Keratinocyte (primary cell): ENCODE measurements at regions not wholly inside any gene's neighbourhood (a gene's known extent, or its start where the extent isn't known, plus 50 kb on each side); places are given as distances from the start of the nearest gene placed in this dataset.
"Not testable (repeated sequence)": the region's sequence is repeated elsewhere in the genome, so short reads cannot be mapped to it uniquely, and the experiment has no call there.

Experiments
- DNase-seq: peaks from one replicate; pipeline ENCODE4 v3.0.0-alpha.2; 2011; ENCODE audit warnings: low read depth, missing footprints, low spot score
- FAIRE-seq: peaks from 2 replicates; lab custom pipeline; 2011; peaks lifted over from hg19 to GRCh38; lab: Jason Lieb, UNC
- H2AFZ ChIP-seq: 2 replicates; pipeline ENCODE4 v1.6.0; 2012; ENCODE audit warnings: low read length, control low read depth, inconsistent platforms; ENCODE audit not compliant: control insufficient read depth
- H3K27ac ChIP-seq: 2 replicates; pipeline ENCODE4 v1.5.1; 2011; ENCODE audit warnings: low read length; ENCODE audit not compliant: control insufficient read depth, insufficient read depth
- H3K27me3 ChIP-seq: 3 replicates; pipeline ENCODE4 v1.6.0; 2011; ENCODE audit warnings: low read length; ENCODE audit not compliant: control insufficient read depth, insufficient read depth; ENCODE audit errors: extremely low read depth
- H3K36me3 ChIP-seq, 2 experiments: 2 replicates in 1 of 2; 3 replicates in 1 of 2; pipeline ENCODE4 v1.5.1; 2011; ENCODE audit warnings: low read length in 2 of 2, mild to moderate bottlenecking in 1 of 2; ENCODE audit not compliant: control insufficient read depth in 2 of 2, insufficient read depth in 2 of 2; ENCODE audit errors: extremely low read depth in 1 of 2
- H3K4me1 ChIP-seq: 3 replicates; pipeline ENCODE4 v1.5.1; 2011; ENCODE audit warnings: low read length; ENCODE audit not compliant: control insufficient read depth, insufficient read depth; ENCODE audit errors: extremely low read depth
- H3K4me2 ChIP-seq: 3 replicates; pipeline ENCODE4 v1.6.0; 2011; ENCODE audit warnings: low read depth, low read length; ENCODE audit not compliant: control insufficient read depth, insufficient read depth; ENCODE audit errors: extremely low read depth
- H3K4me3 ChIP-seq, 3 experiments: fragments of 200-600 bp in 1 of 3; sonication (generic) in 1 of 3; 2 replicates in 2 of 3; 3 replicates in 1 of 3; pipeline ENCODE4 v1.5.1; 2011 to 2016; ENCODE audit warnings: low read length in 3 of 3, mild to moderate bottlenecking in 3 of 3, control low read depth in 2 of 3, inconsistent platforms in 1 of 3, low read depth in 1 of 3, mixed read lengths in 1 of 3, mixed run types in 1 of 3, moderate library complexity in 1 of 3; ENCODE audit not compliant: control insufficient read depth in 2 of 3, insufficient read depth in 2 of 3; ENCODE audit errors: extremely low read depth in 1 of 3
- H3K79me2 ChIP-seq: 2 replicates; pipeline ENCODE4 v1.6.0; 2012; ENCODE audit warnings: low read length; ENCODE audit not compliant: control insufficient read depth, insufficient read depth
- H3K9ac ChIP-seq: 3 replicates; pipeline ENCODE4 v1.6.0; 2011; ENCODE audit warnings: low read length; ENCODE audit not compliant: control insufficient read depth, insufficient read depth; ENCODE audit errors: extremely low read depth
- H3K9me1 ChIP-seq: 3 replicates; pipeline ENCODE4 v1.6.0; 2011; ENCODE audit warnings: low read length; ENCODE audit not compliant: control insufficient read depth, insufficient read depth; ENCODE audit errors: extremely low read depth
- H3K9me3 ChIP-seq: 2 replicates; pipeline ENCODE4 v1.5.1; 2012; ENCODE audit warnings: low read depth, low read length; ENCODE audit not compliant: control insufficient read depth
- H4K20me1 ChIP-seq: 3 replicates; pipeline ENCODE4 v1.6.0; 2011; ENCODE audit warnings: low read length; ENCODE audit not compliant: control insufficient read depth, insufficient read depth; ENCODE audit errors: extremely low read depth
- CTCF ChIP-seq, 3 experiments: IDR thresholded peaks in 1 of 3; conservative IDR thresholded peaks in 1 of 3; optimal IDR thresholded peaks in 1 of 3; 2 replicates in 2 of 3; 3 replicates in 1 of 3; pipeline versions ENCODE3 to v1.5.1; 2011; ENCODE audit warnings: low read length in 3 of 3, mild to moderate bottlenecking in 3 of 3, moderate library complexity in 2 of 3, control low read depth in 1 of 3, inconsistent platforms in 1 of 3; ENCODE audit not compliant: insufficient read depth in 2 of 3; ENCODE audit errors: extremely low read depth in 1 of 3
- EZH2 ChIP-seq: IDR thresholded peaks from one replicate; pipeline ENCODE4 v1.6.1; 2012; ENCODE audit warnings: inconsistent platforms, mild to moderate bottlenecking, low read length, moderate library complexity
- dilution Hi-C: fragments of 300-500 bp; cut with MboI; formaldehyde crosslinking; loops from one replicate; pipeline ENCODE4 v1.7.0; 2020; ENCODE audit warnings: low sequenced_read_pairs; ENCODE audit not compliant: extremely low pct_ligation_motif_present

- no peak overlapping the region for H3K4me2 ChIP-seq
- no peak overlapping the region for H3K9ac ChIP-seq
- H2AFZ ChIP-seq: no peak overlapping the region
- H3K9me3 ChIP-seq: no peaks in the 10 kb centered on the region
- TF ChIP-seq CTCF (optimal IDR thresholded peaks at IDR 0.05 in 1 of 3, IDR thresholded peaks at IDR 0.05 in 1 of 3, conservative IDR thresholded peaks at IDR 0.05 in 1 of 3; ENCODE audit: extremely low read depth in 1 of 3, insufficient read depth in 2 of 3, low read length in 3 of 3) (no peak), EZH2 (no peak)
- H3K4me3 ChIP-seq: no peak overlapping the region
- H3K27me3 ChIP-seq: no peaks in the 10 kb centered on the region
- no peaks in the 10 kb centered on the region for H4K20me1 ChIP-seq
- no peaks in the 10 kb centered on the region for H3K79me2 ChIP-seq
- H3K4me1 ChIP-seq: no peaks in the 10 kb centered on the region
- no peak overlapping the region for H3K27ac ChIP-seq
- no peaks in the 10 kb centered on the region for H3K36me3 ChIP-seq
- dilution Hi-C loops: no loop called here
- H3K9me1 ChIP-seq: no peaks in the 10 kb centered on the region
- DNase-seq (no peak), FAIRE-seq (no peak)
These were observed 1899.8 kb downstream of the PCDH9 start for GRCh38 chr13:65330287-65330686.

- H3K9ac ChIP-seq, dilution Hi-C loops, H4K20me1 ChIP-seq, DNase-seq, H3K27ac ChIP-seq, H2AFZ ChIP-seq, H3K27me3 ChIP-seq, H3K4me1 ChIP-seq, H3K79me2 ChIP-seq, FAIRE-seq, H3K36me3 ChIP-seq, H3K9me1 ChIP-seq, H3K4me2 ChIP-seq, H3K4me3 ChIP-seq, H3K9me3 ChIP-seq: not testable (repeated sequence)
These were observed 1906.9 kb downstream of the PCDH9 start for GRCh38 chr13:65323192-65323591.

GRCh38 chr13:65321423-65321822 lies 1908.7 kb downstream of the PCDH9 start:
- DNase-seq: not testable (repeated sequence)

More at GRCh38 chr13:65321423-65321822, 1908.7 kb downstream of the PCDH9 start:
- dilution Hi-C loops, H4K20me1 ChIP-seq, H3K9me3 ChIP-seq, H3K9ac ChIP-seq, H3K27me3 ChIP-seq, FAIRE-seq, H3K4me2 ChIP-seq, H3K4me1 ChIP-seq, H3K79me2 ChIP-seq, H2AFZ ChIP-seq, H3K27ac ChIP-seq, H3K4me3 ChIP-seq, H3K9me1 ChIP-seq, H3K36me3 ChIP-seq: not testable (repeated sequence)
